Coronary artery (tissue), 2 donors: ENCODE measurements at regions not wholly inside any gene's neighbourhood (a gene's known extent, or its start where the extent isn't known, plus 50 kb on each side); places are given as distances from the start of the nearest gene placed in this dataset.

ENCODE experiments used
- DNase-seq: peaks from one replicate; pipeline ENCODE4 v3.0.0-alpha.2; 2017; ENCODE audit warnings: low spot score
- H3K27ac ChIP-seq, 2 donors: fragments of 200-600 bp; sonication (generic); one replicate each; pipeline ENCODE4 v1.5.1; 2016 to 2019
- H3K4me3 ChIP-seq: fragments of 200-600 bp; sonication (generic); 2 replicates; pipeline ENCODE4 v1.5.1; 2016; ENCODE audit warnings: mild to moderate bottlenecking, moderate library complexity
- CTCF ChIP-seq: fragments of 200-600 bp; sonication (generic); IDR thresholded peaks from one replicate; pipeline ENCODE4 v1.5.1; 2019; ENCODE audit warnings: antibody characterized with exemption

DNA sequence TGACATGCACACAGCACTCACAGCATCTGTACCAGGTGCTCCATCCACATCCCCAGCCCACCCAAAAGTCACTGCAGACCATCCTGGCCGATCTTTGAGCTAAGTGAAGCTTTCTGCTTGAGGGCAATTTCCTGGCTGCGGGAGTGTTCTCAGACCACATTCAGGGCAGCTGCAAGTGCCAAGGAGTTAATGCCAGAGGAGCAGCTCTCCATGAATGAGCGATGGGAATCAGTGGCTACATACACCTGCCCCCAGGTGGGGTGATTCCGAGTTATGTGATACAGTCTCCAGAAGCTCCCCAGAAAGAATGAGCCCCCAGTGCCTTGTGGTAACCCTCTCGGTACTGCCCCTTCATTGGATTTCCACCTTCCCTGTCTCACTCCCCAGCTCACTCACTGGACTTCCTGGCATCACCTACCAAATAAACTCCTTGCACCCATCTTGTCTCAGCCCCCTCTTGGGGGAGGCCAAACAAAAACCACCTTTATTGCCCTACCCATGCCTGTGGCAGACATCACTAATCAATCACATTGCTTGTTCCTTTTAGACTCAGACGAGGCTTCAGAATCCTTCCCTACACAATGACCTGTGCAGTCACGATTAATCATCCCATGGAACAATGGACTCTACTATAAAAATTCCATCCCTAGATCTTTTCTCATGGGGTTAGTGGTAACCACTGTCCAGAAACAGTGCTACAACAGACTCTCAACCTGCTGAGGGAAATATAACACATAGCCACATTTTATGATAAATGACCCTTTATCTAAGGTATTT, 121.1 kb downstream of the IRX5 start:
- Histone ChIP-seq H3K4me3 (no peak overlapping the region), H3K27ac (no peak overlapping the region)
- no peak for TF ChIP-seq CTCF
- peak; percentile 17 for DNase-seq

GRCh38 chr16:55052348-55052734, 121.7 kb downstream of the IRX5 start:
- Histone ChIP-seq H3K27ac (no peak overlapping the region), H3K4me3 (no peak overlapping the region)
- DNase-seq, result no peak
- TF ChIP-seq CTCF, result no peak

DNA sequence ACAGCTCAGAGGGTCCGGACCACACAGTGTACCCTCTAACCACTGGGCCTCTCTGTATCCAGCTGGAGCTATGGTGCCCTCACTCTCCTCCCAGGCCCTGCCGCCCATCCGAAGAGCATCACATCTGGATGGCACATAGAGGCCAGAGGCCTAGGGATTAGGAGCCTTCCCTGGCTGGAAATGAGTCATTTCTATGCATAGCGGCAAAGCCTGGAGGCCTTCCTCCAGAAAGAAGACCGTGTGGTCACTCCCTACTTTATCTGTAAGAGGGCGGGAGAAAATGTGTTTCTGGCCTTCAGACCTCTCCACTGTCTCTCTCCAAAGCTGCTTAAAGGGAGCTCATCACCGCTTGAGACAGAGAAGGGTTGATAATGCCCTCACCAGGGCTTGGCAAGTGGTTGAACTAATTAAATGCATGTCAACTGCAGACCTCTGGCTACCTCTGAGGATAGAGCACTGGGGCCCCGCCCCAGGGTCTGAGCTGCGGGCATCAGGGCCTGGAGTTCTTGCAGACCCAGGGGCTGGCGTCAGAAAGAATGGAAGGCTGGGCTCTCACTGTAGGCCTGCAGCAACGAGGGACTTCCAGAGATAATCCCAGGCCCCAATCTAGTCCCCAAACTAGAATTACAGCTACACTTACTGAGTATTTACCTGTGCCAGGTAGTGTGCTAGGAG, 122.2 kb downstream of the IRX5 start:
- H3K27ac ChIP-seq, result no peak overlapping the region
- no peak overlapping the region for H3K4me3 ChIP-seq
- peak; percentile 21 for DNase-seq
- no peak for TF ChIP-seq CTCF

DNA sequence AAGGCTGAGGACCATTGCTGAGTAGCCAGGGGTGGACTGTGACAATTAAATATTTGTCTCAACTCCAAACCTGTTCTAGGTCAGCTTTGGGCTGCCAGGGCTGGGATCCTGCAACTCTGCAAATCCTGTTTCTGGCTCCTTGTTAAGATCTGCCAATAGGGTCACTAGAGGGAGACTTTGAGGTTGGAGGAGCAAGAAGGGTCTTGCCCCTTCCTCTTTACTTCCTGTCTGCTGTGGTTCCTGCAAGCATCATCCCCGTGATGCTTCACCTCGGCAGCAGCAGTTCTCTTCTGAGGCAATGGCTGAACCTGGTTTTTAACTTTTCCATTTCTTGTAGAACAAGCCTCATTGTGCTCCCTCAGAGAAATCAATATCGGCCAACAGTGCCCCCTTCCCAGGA, 124.6 kb downstream of the IRX5 start:
- H3K27ac ChIP-seq, result no peak overlapping the region

DNA sequence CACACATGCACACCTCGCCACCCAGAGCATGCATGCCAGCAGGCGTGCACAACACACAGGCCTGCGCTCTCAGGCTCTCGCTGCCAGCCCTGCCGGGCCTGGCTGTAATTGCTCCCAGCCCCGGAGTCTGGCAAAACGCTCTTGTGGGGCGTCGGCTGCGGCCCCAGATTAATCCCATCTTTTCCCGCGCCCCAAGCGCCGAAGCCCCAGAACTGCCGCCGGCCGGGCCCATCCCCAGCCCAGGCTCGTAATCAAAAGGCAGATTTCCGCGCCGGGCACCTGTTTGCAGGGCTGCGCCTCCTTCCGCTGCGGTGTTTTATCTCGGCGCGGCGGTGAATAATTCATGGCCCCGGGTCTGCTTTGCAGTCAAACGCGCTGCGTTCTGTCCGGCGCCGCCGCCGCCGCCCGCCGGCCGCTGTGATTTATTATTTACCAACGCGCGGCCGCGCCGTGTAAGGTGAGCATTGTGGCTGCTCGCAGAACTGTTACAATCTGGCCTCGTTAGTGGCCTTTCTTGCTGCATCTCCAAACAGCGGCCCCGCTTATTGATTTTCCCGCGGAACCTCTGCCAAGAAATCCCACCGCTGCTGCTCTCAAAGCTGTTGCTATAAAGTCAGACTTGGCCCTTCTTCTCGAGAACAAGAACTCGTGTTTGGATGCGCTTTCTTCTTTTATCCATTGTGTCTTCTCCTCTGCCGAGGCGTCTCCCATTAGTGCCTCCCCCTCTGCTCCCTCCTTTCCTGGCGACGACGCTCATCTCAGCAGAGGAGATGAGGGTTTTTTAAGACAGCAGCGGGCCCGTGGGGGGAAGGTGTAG, 126.1 kb downstream of the IRX5 start:
- no peak for TF ChIP-seq CTCF
- Histone ChIP-seq H3K4me3 (peak overlapping the region; percentile 42), H3K27ac (no peak overlapping the region)
- no peak for DNase-seq

More for the DNA sequence above, 124.6 kb downstream of the IRX5 start:
- DNase-seq, result no peak
- no peak overlapping the region for H3K4me3 ChIP-seq
- no peak for TF ChIP-seq CTCF

DNA sequence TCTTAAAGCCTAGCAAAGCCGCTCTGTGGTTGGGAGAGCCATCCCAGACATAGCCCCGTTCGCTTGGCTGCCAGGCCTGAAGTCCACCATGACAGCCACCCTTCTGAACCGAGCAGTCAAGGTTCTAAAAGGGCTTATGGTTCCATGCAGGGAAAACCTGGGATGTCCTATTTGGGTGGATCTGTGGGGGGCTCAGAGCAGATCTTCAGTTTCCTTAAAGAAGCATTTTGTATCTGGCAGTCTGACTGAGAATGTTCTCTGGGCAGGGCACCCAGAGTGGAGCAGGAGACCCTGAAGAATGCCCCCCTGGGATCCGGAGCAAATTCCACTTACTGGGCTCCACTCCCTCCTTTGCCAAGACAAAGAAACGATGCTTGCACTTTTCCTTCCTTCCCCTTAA, 127.2 kb downstream of the IRX5 start:
- DNase-seq, result no peak
- TF ChIP-seq CTCF, result no peak
- no peak overlapping the region for H3K4me3 ChIP-seq
- H3K27ac ChIP-seq, result no peak overlapping the region
